ENCODE measurements at regions not wholly inside any gene's neighbourhood (a gene's known extent, or its start where the extent isn't known, plus 50 kb on each side); places are given as distances from the start of the nearest gene placed in this dataset.

- TF ChIP-seq CTCF (IDR thresholded peaks at IDR 0.05) = no peak
- no peak for TF ChIP-seq EZH2 (IDR thresholded peaks at IDR 0.05; ENCODE audit: borderline replicate concordance, insufficient read depth, low read depth, low read length, poor library complexity, severe bottlenecking)
Observed at GRCh38 chr4:125801924-125802323, 487.2 kb downstream of the FAT4 start.

All from B cell (primary cell).